ENCODE measurements at regions not wholly inside any gene's neighbourhood (a gene's known extent, or its start where the extent isn't known, plus 50 kb on each side); places are given as distances from the start of the nearest gene placed in this dataset.

GRCh38 chr12:25327321-25327720 lies 76.6 kb upstream of the KRAS start:
- no peak for TF ChIP-seq SUZ12 (IDR thresholded peaks at IDR 0.05; ENCODE audit: extremely low read depth, insufficient read depth, insufficient read length)
- no peak for TF ChIP-seq YY1 (IDR thresholded peaks at IDR 0.05; ENCODE audit: insufficient read depth, insufficient read length)
- no peak for TF ChIP-seq ZNF274 (IDR thresholded peaks at IDR 0.05; ENCODE audit: low read depth, low read length)
- no peak overlapping the region for H3K9ac ChIP-seq (ENCODE audit: insufficient read length, low read depth)
- no peaks in the 10 kb centered on the region for H3K4me1 ChIP-seq (ENCODE audit: insufficient read depth, insufficient read length)
- H3K36me3 ChIP-seq (ENCODE audit: insufficient read depth, insufficient read length, low read length) = no peaks in the 10 kb centered on the region
- no peaks in the 10 kb centered on the region for H3K27me3 ChIP-seq (ENCODE audit: insufficient read depth, insufficient read length)
- no peak for DNase-seq (ENCODE audit: low read depth, low spot score)
- no peaks in the 10 kb centered on the region for H3K9me3 ChIP-seq (ENCODE audit: insufficient read depth, low read length)
- no peak overlapping the region for H3K4me3 ChIP-seq (ENCODE audit: insufficient read length, low read depth)

DNA sequence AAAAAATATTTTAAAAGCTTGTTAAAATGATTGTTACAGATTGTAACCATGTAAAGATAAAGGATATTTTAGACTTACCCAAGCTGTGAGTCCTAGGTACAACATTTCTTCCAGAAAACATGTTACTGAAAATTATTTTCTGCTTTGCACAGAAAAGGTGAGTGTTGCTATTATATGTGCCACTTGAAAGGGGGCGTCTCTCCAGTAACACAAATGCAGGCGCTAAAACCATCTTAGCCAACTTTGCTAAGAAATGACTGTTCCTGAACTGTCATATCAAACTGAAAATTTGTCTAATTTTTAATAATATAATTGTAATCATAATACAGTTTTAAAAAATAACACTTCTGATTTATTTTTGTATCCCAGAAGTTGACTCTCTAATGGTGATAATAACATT lies 75.6 kb upstream of the KRAS start:
- Histone ChIP-seq H3K4me3 (ENCODE audit: insufficient read length, low read depth) (no peak overlapping the region), H3K9ac (ENCODE audit: insufficient read length, low read depth) (no peak overlapping the region), H3K9me3 (ENCODE audit: insufficient read depth, low read length) (no peaks in the 10 kb centered on the region), H3K4me1 (ENCODE audit: insufficient read depth, insufficient read length) (no peaks in the 10 kb centered on the region), H3K27me3 (ENCODE audit: insufficient read depth, insufficient read length) (no peaks in the 10 kb centered on the region), H3K36me3 (ENCODE audit: insufficient read depth, insufficient read length, low read length) (no peaks in the 10 kb centered on the region)
- TF ChIP-seq SUZ12 (IDR thresholded peaks at IDR 0.05; ENCODE audit: extremely low read depth, insufficient read depth, insufficient read length) = no peak
- TF ChIP-seq ZNF274 (IDR thresholded peaks at IDR 0.05; ENCODE audit: low read depth, low read length) = no peak
- TF ChIP-seq YY1 (IDR thresholded peaks at IDR 0.05; ENCODE audit: insufficient read depth, insufficient read length) = no peak
- no peak for DNase-seq (ENCODE audit: low read depth, low spot score)

GRCh38 chr12:25324861-25325260 lies 74.1 kb upstream of the KRAS start:
- Histone ChIP-seq H3K27me3 (ENCODE audit: insufficient read depth, insufficient read length) (no peaks in the 10 kb centered on the region), H3K4me1 (ENCODE audit: insufficient read depth, insufficient read length) (no peaks in the 10 kb centered on the region), H3K9ac (ENCODE audit: insufficient read length, low read depth) (no peak overlapping the region), H3K9me3 (ENCODE audit: insufficient read depth, low read length) (no peaks in the 10 kb centered on the region), H3K36me3 (ENCODE audit: insufficient read depth, insufficient read length, low read length) (no peaks in the 10 kb centered on the region), H3K4me3 (ENCODE audit: insufficient read length, low read depth) (no peak overlapping the region)
- TF ChIP-seq ZNF274 (IDR thresholded peaks at IDR 0.05; ENCODE audit: low read depth, low read length) (no peak), YY1 (IDR thresholded peaks at IDR 0.05; ENCODE audit: insufficient read depth, insufficient read length) (no peak), SUZ12 (IDR thresholded peaks at IDR 0.05; ENCODE audit: extremely low read depth, insufficient read depth, insufficient read length) (no peak)
- DNase-seq (ENCODE audit: low read depth, low spot score) = no peak

DNA sequence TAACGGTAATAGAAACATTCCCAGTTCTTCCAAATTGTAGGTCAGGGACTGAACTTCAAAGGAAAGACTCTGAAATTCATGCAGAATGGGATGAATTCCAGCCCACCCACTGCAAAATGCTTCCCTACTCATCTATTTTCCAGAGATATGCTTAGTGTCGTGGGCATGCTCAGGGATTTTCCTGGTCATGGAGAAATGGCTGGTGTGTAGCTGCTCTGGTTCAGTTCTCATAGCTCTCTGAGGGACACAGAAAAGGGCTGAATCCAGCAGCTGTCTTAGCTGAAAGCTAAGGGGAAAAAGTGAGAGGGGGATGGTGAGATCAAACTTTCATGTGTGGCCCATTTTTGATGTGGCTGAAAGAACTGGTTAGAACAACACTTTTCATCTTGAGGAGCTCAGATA lies 72.9 kb upstream of the KRAS start:
- no peaks in the 10 kb centered on the region for H3K4me1 ChIP-seq (ENCODE audit: insufficient read depth, insufficient read length)
- TF ChIP-seq ZNF274 (IDR thresholded peaks at IDR 0.05; ENCODE audit: low read depth, low read length) (no peak), YY1 (IDR thresholded peaks at IDR 0.05; ENCODE audit: insufficient read depth, insufficient read length) (no peak), SUZ12 (IDR thresholded peaks at IDR 0.05; ENCODE audit: extremely low read depth, insufficient read depth, insufficient read length) (no peak)
- H3K9me3 ChIP-seq (ENCODE audit: insufficient read depth, low read length) = no peaks in the 10 kb centered on the region
- no peak for DNase-seq (ENCODE audit: low read depth, low spot score)
- no peaks in the 10 kb centered on the region for H3K36me3 ChIP-seq (ENCODE audit: insufficient read depth, insufficient read length, low read length)
- no peak overlapping the region for H3K9ac ChIP-seq (ENCODE audit: insufficient read length, low read depth)
- H3K27me3 ChIP-seq (ENCODE audit: insufficient read depth, insufficient read length) = no peaks in the 10 kb centered on the region
- no peak overlapping the region for H3K4me3 ChIP-seq (ENCODE audit: insufficient read length, low read depth)

DNA sequence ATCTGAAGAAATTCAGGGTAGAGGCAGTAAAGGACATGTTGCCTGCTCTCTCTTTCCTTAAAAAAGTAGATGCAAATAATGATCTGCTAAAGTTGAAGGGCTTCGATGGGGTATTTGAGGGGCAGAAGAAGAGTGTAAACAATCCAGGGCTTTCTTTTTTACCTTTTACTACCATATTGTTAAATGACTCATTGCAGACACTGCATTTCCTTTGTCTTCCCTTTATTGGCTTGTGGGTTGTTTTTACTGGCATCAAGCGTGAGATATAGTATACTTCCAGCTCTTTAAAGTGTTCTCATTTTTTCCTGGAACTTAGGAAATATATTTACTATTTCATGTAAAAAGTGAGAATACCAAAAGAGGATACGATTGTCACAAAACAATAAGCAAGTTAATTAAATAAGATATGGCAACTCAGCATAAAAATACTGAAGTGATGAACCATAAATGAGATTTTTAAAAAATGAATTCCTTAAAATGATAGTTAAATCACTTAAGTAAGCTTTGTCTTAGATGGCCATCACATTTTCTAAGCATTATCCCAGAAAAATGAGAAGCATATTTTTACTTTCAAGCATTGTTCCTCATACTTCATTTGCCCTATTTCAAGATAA lies 72.3 kb upstream of the KRAS start:
- Histone ChIP-seq H3K4me3 (ENCODE audit: insufficient read length, low read depth) (no peak overlapping the region), H3K4me1 (ENCODE audit: insufficient read depth, insufficient read length) (no peaks in the 10 kb centered on the region)

DNA sequence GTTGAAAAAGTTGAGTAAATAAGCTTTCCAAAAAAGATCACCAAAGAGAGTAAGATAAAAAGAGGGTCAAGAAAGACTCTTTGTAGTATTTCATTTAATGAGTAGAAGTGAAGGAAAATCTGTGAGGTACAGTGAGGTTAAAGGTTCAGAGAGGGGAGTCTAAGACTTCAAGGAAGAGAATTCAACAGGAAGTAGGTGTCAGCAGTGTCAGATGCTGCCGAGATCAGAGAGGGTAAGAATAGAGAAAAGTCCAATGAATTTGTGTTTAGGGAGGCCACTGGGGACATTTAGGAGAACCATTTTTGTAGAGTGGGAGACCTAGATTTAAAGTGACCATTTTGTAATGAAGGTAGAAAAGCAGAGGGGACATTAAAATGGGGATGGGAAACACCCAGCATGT lies 71.6 kb upstream of the KRAS start:
- Histone ChIP-seq H3K9ac (ENCODE audit: insufficient read length, low read depth) (no peak overlapping the region), H3K4me1 (ENCODE audit: insufficient read depth, insufficient read length) (no peaks in the 10 kb centered on the region), H3K36me3 (ENCODE audit: insufficient read depth, insufficient read length, low read length) (no peaks in the 10 kb centered on the region), H3K4me3 (ENCODE audit: insufficient read length, low read depth) (no peak overlapping the region), H3K9me3 (ENCODE audit: insufficient read depth, low read length) (no peaks in the 10 kb centered on the region), H3K27me3 (ENCODE audit: insufficient read depth, insufficient read length) (no peaks in the 10 kb centered on the region)
- no peak for TF ChIP-seq SUZ12 (IDR thresholded peaks at IDR 0.05; ENCODE audit: extremely low read depth, insufficient read depth, insufficient read length)
- no peak for TF ChIP-seq ZNF274 (IDR thresholded peaks at IDR 0.05; ENCODE audit: low read depth, low read length)
- TF ChIP-seq YY1 (IDR thresholded peaks at IDR 0.05; ENCODE audit: insufficient read depth, insufficient read length) = no peak
- no peak for DNase-seq (ENCODE audit: low read depth, low spot score)

More for the DNA sequence above, 72.3 kb upstream of the KRAS start:
- Histone ChIP-seq H3K9me3 (ENCODE audit: insufficient read depth, low read length) (no peaks in the 10 kb centered on the region), H3K27me3 (ENCODE audit: insufficient read depth, insufficient read length) (no peaks in the 10 kb centered on the region), H3K36me3 (ENCODE audit: insufficient read depth, insufficient read length, low read length) (no peaks in the 10 kb centered on the region), H3K9ac (ENCODE audit: insufficient read length, low read depth) (no peak overlapping the region)
- DNase-seq (ENCODE audit: low read depth, low spot score) = no peak
- TF ChIP-seq ZNF274 (IDR thresholded peaks at IDR 0.05; ENCODE audit: low read depth, low read length) (no peak), SUZ12 (IDR thresholded peaks at IDR 0.05; ENCODE audit: extremely low read depth, insufficient read depth, insufficient read length) (no peak), YY1 (IDR thresholded peaks at IDR 0.05; ENCODE audit: insufficient read depth, insufficient read length) (no peak)

DNA sequence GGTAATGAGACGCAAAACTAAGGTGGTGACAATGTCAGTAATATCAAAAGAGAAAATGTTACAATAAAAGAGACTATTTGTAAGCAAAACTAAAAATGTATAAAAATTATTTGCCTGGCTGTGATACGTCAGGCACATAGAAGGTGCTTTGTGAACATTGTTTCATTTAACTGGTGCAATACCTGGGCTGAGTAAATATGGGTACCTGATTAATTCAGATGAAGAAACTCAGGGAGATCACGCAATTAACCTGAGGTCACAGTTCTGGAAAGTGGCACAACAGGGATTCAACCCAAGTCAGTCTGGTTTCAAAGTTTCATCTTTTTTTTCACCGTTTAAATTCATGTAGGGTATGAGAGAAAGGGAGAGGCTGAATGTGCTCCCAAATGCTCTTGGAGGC lies 71.0 kb upstream of the KRAS start:
- Histone ChIP-seq H3K27me3 (ENCODE audit: insufficient read depth, insufficient read length) (no peaks in the 10 kb centered on the region), H3K9ac (ENCODE audit: insufficient read length, low read depth) (no peak overlapping the region), H3K36me3 (ENCODE audit: insufficient read depth, insufficient read length, low read length) (no peaks in the 10 kb centered on the region), H3K9me3 (ENCODE audit: insufficient read depth, low read length) (no peaks in the 10 kb centered on the region), H3K4me1 (ENCODE audit: insufficient read depth, insufficient read length) (no peaks in the 10 kb centered on the region), H3K4me3 (ENCODE audit: insufficient read length, low read depth) (no peak overlapping the region)
- no peak for TF ChIP-seq SUZ12 (IDR thresholded peaks at IDR 0.05; ENCODE audit: extremely low read depth, insufficient read depth, insufficient read length)
- no peak for TF ChIP-seq YY1 (IDR thresholded peaks at IDR 0.05; ENCODE audit: insufficient read depth, insufficient read length)
- no peak for TF ChIP-seq ZNF274 (IDR thresholded peaks at IDR 0.05; ENCODE audit: low read depth, low read length)
- no peak for DNase-seq (ENCODE audit: low read depth, low spot score)

Measured in NT2/D1 (cell line).